Urothelium cell line (cell line): ENCODE measurements at regions not wholly inside any gene's neighbourhood (a gene's known extent, or its start where the extent isn't known, plus 50 kb on each side); places are given as distances from the start of the nearest gene placed in this dataset.
"Not testable (repeated sequence)": the region's sequence is repeated elsewhere in the genome, so short reads cannot be mapped to it uniquely, and the experiment has no call there.

Experiments used
- DNase-seq: peaks from one replicate; pipeline ENCODE4 v3.0.0; 2011; ENCODE audit warnings: low spot score, mixed read lengths
- FAIRE-seq: peaks from 2 replicates; lab custom pipeline; 2011; peaks lifted over from hg19 to GRCh38; lab: Jason Lieb, UNC

DNA sequence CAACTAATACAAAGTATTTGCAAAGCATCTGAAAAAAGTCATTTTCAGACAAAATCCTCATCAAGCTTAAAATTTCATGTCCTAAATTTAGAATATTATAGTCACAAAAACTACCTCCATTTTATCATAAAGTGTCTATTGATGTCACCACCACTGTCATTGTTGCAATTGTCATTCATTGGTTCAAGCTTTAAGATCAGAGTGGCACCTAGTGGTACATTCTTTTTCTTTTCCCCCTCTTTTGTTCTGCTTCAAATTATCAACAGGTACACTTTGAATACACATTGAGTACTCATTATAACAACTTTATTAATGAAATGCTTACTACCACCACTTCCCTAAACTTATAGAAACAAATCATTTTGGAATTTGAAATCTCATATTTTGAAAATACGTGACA lies 379.8 kb downstream of the SEC23A start:
- no peak for FAIRE-seq
- no peak for DNase-seq

DNA sequence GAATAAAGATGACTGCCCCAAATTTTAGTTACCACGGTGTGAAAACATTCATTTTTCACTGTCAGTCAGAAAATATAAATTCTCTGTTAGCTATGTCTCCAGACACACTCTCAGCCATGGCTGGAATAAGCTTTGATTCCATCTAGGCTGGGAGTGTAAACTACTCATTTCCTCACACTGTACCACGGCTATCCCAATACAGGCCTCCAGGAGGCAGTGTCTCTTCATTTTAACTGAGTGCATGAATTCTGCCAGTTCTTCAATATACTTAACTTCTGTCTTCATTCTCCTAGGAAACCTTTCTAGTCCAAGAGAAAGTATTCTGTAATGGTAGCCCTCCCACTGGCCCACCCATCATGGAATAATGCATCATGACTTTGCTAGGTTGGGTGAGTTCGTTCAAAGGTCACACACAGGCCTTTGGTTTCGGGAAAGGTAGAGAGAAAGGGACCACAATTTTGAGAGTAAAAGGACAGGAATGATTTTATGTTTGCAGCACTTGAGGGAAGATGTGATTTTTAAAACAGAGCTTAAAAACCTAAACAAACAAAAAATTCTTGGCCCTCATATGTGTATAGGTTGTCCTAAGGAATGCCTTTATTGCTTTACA lies 381.1 kb downstream of the SEC23A start:
- FAIRE-seq: no peak

DNA sequence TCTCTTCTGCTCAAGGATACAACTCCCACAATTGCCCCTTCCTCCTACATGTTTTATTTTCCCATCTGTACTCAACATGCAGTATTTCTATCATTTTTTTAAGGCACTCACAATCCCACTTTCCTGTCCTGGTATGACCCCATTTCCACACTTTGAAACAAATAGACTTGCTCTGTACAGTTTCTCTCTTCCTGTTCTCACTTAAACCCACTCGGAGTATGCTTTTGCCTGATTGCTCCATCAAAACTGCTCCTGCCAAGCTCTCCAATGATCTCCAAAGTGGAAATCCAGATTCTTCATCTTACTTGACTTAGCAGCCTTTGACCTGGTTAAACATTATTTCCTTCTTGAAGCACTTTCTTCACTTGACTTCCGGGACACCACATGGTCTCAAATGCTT lies 384.5 kb downstream of the SEC23A start:
- FAIRE-seq (no peak), DNase-seq (no peak)

More for the DNA sequence above, 381.1 kb downstream of the SEC23A start:
- peak; percentile 40 for DNase-seq

DNA sequence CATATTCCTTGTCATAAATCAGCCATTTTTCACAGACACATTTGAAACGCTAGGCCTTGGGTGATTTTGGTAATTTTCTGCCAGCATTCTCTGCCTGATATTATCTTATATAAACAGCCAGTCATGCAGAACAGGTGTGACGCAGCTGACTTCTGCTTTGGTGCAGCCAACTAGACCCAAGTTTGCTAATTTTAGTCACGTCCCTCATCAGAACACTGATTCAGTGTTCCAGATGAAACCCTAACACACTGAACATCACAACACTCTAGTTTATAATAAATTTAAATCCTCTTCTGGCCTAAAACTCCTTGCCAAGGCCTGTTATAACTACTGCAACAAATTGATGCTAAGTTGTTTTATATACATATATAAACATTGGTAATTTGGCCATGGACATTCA lies 386.1 kb downstream of the SEC23A start:
- DNase-seq (no peak), FAIRE-seq (no peak)

DNA sequence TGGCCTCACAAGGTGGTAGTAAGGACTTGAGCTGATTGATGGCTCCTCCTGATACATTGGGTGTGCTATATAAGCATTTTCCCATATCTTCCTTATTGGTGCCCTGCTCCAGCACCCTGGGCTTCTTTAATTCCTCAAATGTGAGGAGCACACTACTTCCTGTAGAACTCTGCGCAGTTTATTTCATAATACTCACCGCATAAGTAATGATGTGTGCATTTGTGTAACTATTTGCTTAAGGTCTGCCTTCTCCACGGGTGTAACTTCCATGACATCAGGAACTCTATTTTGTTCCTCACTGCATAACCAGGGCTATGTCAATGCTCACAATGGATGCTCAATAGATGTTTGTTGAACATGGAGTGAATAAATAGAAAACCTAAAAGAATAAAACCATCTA lies 392.2 kb downstream of the SEC23A start:
- DNase-seq: no peak
- FAIRE-seq: no peak

DNA sequence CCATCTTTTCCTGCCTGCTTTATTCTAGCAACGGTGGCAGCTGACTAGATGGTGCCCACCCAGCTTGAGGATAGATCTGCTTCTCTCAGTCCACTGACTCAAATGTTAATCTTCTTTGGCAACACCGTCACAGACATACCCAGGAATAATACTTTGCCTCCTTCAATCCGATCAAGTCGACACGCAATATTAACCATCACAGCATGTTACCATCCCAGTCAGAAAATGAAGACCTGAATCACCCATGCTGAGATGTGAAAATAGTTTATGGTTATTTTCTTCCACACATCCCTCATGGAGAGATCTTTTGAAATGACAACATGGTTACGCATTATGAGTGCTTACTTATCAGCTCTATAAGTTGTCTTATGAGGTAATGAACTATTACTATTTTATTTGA lies 392.8 kb downstream of the SEC23A start:
- DNase-seq (no peak), FAIRE-seq (no peak)

DNA sequence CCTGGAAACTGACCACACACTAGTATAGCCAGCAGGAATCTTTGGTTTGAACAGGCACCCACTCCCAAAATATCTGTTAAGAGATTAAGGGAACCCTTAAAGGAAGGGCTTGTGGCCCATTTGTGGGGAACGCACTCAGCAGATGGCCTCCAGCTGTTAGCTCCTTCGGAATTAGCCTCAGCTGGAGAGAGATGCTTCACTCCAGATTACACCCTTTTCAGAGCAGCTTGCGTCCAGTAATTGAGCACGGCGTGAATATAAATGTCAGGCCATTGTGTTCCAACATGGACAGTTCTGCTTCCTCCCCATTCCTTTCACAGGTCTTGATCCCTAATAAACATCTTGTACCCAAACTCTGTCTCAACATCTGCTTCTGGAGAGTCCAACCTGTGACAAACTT lies 397.8 kb downstream of the SEC23A start:
- FAIRE-seq (no peak), DNase-seq (no peak)

DNA sequence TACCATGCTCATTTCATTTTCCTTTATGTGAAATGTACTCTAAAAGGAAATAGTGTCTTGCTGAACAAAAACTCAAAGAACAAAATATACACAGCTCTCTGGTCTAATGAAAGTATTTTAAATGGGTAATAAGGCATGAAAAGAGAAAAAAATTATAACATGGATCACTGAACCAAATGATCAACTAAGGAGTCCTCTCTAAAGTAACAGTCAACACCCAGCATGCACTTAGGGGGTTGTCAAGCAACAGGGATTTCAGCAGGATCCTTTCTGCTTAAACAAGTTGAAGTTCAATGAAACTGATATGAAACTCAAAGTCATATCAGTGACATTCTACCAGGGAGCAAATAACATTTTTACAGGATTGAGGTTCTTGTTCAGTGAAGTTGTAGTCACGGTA lies 398.8 kb downstream of the SEC23A start:
- DNase-seq (no peak), FAIRE-seq (no peak)

DNA sequence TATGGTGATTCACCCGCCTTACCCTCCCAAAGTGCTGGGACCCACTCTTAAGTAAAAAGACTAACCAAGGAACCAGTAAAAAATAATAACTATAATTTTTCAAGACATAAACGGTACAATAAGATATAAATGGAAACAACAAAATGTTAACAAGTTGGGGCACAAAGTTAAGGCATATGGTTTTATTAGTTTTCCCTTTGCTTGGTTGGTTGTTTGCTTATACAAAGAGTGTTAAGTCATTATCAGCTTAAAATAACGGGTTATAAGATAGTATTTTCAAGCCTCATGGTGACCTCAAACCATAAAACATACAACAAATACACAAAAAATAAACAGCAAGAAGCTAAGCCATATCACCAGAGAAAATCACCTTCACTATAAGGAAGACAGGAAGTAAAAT lies 406.1 kb downstream of the SEC23A start:
- DNase-seq (no peak), FAIRE-seq (no peak)

DNA sequence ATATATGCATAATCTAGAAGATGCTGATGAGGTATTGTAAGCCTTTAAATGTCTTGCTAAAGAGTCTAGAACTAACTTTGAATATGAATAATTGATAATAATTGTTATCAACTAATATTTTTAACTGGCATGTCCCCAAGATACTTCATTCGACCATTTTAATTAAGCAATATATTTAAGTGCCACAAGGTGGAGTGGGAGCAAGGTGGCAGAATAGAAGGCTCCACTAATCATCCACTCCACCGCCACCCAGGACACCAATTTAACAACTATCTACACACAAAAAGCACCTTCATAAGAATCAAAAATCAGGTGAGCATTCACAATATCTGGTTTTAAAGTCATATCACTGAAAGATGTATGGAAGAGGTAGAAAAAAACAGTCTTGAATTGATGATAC lies 409.6 kb downstream of the SEC23A start:
- DNase-seq (no peak), FAIRE-seq (no peak)

DNA sequence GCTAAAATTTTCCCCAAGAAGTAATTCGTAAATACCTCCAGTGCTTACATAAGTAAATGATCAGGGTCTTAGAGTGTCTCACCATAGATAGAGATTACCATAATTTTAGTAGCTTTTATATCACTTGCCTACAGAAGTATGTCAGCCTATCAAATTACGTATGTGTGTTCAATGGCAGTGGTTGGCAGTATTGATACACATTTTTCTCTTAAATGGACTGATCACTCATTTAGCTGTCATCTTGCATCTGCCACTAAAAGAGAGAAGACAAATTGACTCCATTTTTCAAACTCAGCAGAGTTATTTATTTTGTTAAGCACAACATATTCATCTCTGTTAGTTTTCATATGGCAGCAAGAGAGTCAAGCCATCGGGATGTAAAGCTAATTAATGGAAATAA lies 413.1 kb upstream of the CLEC14A start:
- FAIRE-seq: no peak

DNA sequence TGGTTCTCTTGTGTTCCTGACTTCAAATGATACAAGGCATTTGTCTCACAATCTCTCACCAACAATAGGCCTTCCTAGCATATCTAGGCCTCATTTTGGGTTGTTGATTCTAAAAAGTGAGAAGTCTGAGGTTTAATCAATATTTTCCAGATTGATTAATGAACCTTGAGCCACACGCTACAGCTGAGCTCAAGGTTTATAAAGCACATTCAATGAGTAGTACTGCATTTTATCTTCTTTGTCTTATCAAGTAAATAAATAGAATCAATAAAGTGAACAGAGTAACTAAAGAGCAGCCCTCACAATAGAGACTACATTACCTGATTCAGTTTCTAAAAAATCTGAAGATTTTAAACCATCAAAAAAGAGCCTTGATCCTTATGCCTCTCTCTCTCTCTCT lies 407.5 kb upstream of the CLEC14A start:
- FAIRE-seq (no peak), DNase-seq (no peak)

More for the DNA sequence above, 413.1 kb upstream of the CLEC14A start:
- DNase-seq: no peak

DNA sequence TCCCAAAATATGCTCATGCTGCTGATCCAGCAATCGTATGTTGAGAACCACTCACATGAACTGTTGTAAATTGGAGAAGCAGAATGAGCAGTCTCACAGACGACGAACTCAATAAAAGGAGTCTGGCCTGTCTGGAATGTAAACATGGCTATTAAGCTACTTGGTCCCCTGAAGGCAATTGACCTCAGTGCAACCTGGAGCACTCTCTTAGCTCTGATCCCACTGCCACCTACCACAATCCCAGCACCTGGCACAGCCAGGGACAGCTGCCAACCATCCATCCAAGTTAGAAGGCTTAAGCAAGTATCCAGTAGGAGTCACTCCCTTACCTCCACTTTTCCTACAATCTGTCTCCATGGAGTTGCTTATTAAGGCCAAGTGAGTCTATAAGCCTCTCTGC lies 406.9 kb upstream of the CLEC14A start:
- DNase-seq (no peak), FAIRE-seq (no peak)

DNA sequence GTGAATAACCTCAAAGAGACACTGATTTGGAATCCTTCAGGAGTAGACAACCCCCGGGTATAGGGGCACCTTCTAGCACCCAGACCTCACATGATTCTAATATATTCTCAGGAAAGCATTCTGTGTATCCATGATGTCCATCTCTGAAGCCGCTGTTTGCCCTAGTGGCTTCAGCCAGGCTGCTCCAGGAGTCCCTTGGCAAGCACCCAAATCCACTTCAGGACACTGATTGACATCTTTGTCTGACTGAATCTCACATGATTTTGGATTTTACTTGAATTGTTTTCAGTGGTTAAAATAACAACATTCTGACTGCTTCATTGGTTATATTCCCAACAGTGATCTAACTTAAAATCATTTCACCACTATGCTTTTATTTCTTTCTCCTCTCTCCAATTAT lies 390.5 kb upstream of the CLEC14A start:
- no peak for DNase-seq
- no peak for FAIRE-seq

DNA sequence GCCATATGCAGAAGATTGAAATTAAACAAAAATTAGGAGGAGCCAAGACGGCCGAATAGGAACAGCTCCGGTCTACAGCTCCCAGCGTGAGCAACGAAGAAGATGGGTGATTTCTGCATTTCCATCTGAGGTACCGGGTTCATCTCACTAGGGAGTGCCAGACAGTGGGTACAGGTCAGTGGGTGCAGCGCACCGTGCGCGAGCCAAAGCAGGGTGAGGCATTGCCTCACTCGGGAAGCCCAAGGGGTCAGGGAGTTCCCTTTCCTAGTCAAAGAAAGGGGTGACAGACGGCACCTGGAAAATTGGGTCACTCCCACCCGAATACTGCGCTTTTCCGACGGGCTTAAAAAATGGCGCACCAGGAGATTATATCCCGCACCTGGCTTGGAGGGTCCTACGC lies 379.0 kb upstream of the CLEC14A start:
- FAIRE-seq, DNase-seq: not testable (repeated sequence)

DNA sequence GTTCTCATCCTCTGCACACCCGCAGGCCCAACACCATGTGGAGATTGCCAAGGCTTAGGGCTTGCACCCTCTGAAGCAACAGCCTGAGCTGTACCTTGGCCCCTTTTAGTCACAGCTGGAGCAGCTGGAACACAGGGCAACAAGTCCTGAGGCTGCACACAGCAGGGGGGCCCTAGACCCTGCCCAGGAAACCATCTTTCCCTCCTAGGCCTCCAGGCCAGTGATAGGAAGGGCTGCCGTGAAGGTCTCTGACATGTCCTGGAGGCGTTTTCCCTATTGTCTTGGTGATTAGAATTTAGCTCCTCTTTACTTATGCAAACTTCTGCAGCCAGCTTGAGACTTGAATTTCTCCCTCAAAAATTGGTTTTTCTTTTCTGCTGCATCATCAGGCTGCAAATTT lies 373.5 kb upstream of the CLEC14A start:
- no peak for DNase-seq
- FAIRE-seq: no peak

DNA sequence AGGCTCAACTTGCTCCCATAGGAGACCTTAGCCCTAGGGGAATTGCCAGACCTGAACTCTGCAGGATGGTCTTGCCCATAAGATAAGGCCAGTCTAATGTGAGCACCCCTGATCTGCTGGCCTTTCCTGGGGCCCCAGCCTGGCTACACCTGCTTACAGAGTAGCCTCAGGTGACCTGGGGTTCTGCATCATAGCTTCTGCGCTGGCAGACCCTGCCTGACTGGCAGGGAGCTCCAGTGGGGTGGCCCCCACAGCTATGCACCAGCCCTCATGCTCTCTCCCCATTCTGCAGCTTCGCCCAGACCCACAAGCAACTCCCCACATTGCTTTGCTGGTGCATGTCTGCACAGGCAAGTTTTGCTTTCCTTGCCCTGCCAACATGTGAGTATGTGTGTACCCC lies 371.3 kb upstream of the CLEC14A start:
- FAIRE-seq: no peak
- DNase-seq: no peak

DNA sequence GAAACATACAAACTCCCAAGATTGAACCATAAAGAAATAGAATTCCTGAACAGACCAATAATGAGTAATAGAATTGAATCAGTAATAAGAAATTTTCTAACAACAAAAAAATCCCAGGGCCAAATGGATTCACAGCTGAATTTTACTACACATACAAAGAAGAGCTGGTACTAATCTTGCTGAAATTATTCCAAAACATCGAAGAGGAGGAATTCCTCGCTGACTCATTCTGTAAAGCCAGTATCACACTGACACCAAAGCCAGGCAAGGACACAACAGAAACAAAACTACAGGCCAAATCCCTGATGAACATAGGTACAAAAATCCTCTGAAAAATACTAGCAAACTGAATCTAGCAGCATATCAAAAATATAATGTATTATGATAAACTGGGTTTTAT lies 367.8 kb upstream of the CLEC14A start:
- no peak for DNase-seq
- FAIRE-seq: no peak

DNA sequence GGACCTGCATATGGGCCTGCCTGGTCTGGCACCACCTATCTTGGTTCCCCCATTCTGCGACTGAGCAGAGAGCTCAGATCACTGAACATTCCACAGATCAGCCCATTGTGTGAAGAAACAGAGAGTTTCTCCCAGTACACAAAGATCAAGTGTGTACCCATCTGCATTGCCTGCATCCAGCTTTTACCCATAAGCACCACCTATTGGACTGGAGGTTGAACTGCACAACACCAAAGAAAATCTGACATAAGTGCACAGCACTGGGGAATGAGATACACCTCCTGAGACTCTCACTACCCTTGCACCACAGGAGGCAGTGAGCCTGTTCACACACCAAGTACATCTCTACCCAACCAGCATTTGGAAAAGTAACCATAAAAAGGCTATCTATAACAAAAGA lies 362.6 kb upstream of the CLEC14A start:
- FAIRE-seq (no peak), DNase-seq (no peak)

DNA sequence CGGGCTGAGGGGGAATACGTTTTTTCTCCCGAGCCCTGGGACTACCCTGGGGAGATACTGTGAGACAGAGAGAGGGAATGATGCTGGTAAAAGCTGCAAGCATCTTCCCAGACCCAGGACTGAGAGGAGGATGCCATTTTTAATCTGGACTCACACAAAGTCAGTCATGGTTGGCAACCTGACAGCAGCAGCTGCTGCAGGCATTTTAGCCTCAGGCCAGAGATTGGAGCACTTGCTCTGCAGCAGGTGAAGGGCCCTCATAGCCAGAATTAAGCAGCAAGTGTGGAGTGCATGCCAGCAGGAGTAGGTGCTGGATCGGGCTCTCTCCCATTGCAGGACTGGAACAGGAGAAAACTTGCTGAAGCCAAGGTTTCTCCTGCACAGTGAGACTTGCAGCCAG lies 361.1 kb upstream of the CLEC14A start:
- FAIRE-seq (no peak), DNase-seq (no peak)

DNA sequence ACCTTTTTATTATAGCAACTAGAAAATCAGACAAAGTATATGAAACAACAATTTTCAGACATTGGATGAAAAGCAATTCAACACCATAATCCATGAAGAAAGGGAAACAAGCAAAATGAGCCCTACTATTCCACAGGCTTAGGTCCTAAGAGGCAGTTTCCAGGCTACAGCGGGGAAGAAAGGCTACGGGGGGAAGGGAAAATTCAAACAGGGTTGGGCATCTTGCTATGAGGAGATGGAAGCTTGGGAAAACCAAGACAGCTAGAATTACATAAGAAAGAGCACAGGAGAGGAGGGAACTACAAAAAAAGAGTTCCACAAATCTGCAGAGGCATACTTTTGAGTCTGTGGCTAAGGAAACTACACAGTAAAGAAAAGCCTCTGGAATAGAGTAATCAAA lies 356.0 kb upstream of the CLEC14A start:
- FAIRE-seq (no peak), DNase-seq (no peak)

DNA sequence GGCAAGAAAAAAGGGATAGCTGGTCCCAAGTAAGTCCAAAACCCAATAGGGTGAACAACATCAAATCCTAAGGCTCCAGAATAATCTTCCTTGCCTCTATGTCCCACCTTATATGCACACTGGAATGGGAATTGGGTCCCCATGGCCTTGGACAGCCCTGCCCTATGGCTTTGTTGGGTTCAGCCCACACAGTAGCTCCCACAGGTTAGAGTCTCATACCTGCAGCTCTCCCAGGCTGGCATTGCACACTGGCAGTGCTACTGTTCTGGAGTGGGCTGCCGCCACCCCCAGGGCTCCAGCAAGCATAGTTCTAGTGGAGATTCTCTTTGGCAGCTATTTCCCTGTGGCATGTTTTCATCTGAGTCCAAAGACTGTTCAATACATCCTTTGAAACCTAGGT lies 352.4 kb upstream of the CLEC14A start:
- DNase-seq: no peak
- no peak for FAIRE-seq
